Muscle of arm (tissue), 1 donor: ENCODE measurements at regions not wholly inside any gene's neighbourhood (a gene's known extent, or its start where the extent isn't known, plus 50 kb on each side); places are given as distances from the start of the nearest gene placed in this dataset.
"Not testable (repeated sequence)": the region's sequence is repeated elsewhere in the genome, so short reads cannot be mapped to it uniquely, and the experiment has no call there.

Experiments used
- DNase-seq: peaks from one replicate; pipeline ENCODE4 v3.0.0-alpha.2; 2013

DNA sequence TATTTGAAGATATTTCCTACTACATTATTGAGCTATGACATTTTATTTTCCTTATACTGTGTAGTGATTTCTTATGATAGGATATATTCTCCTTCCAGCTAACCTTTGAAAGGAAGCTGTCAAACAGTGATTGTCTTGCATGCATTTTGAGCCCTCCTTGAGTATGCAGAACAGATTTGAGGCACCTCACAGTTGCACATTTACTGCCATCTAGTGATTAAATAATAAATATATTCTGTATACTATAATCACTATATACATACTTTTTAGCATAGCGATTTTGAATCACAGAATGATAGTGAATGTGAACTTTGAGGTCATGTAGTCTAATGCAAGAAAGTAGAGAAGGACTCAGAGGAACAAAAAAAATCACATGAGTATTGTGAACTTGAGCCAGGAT lies 268.4 kb upstream of the CDH19 start:
- peak; percentile 8 for DNase-seq

DNA sequence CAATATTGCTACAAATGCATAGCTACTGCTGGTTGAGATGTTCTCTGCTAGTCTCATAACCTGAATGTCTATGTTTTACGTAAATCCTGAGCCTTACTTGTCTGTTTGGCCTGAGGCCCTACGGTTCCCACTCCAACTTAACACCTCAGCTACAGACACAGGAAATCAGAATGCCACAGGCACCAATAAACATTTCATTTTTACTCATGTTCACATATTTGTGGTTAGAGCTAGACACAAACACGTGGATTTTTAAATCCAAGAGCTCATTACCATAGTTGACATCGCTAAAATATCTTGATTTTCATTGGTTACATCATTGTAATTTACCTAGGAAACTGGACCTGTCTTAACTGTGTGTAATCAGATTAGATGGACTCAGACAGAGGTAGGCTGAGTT lies 263.8 kb upstream of the CDH19 start:
- DNase-seq, result no peak

DNA sequence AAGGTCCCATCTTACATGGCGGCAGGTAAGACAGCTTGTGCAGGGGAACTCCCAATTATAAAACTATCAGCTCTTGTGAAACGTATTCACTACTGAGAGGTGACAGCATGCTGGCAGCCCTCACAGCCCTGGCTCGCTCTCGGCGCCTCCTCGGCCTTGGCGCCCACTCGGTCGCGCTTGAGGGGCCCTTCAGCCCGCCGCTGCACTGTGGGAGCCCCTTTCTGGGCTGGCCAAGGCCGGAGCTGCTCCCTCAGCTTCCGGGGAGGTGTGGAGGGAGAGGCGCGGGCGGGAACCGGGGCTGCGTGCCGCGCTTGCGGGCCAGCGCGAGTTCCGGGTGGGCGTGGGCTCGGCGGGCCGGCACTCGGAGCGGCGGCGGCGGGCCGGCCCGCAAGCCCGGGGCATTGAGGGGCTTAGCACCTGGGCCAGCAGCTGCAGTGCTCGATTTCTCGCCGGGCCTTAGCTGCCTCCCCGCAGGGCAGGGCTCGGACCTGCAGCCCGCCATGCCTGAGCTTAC lies 262.6 kb upstream of the CDH19 start:
- not testable (repeated sequence) for DNase-seq

DNA sequence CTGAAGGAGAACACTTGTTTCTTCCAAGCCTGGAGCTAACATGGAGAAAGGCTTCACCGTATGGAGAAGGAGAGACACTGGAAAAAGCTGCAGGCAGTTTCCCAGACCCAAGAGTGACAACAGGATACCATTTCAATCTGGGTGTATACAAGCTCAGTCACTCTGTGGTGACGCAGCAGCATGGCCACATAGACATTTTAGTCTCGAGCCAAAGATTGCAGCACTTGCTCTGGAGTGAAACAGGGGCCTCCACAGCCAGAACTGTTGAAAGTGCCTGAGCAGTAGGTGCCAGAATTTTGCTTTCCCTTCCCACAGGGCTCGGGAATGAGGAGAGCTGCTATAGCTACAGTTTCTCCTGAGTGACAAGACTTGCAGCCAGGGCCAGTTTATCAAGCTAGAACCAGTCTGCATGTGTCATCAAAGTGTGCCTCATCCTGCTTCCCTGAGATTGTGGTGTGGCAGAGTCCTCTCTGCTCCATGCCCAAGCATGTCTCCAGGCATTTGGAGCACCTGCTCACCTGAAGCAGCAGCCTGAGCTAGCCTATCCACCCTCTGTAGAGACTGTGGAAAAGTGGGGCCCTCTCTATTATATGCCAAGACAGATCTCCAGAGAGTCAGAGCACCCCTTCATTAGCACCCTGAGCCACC lies 234.6 kb upstream of the CDH19 start:
- no peak for DNase-seq

DNA sequence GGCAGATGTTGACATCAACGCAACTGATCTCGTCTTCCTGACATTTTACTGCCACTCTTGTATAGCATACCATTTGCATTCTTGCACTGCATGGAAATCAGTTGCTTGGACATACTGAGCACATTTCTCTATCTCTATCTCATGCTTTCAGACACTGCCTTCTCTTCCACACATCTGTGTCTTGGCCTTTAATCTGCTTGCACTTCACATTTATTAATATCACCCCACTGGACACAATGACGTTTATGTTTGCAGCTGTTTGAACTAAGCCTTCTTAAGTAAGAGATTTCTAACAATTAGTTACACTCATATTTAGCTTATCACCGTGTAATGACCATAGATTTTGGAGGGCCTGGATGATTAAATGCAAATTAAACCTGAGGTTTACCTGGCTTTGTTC lies 229.8 kb upstream of the CDH19 start:
- no peak for DNase-seq

DNA sequence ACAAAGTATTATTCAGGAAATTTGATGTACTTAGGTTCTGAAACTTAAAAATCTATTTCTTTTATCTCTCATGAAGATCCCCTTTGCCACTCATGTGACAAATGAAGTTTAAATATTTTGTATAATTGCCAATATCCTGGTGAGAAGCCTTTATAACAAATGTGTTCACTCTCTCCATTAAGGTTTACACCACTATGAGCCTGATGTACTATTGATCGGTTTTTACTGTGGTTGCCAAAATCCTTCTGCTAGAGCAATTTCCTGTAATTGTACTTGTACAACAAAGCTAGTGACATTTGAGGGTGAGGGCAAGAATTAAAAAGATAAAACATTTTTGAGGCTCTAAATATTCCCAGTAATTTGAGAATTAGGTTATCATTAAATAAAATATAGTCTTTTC lies 222.3 kb upstream of the CDH19 start:
- DNase-seq, result no peak

DNA sequence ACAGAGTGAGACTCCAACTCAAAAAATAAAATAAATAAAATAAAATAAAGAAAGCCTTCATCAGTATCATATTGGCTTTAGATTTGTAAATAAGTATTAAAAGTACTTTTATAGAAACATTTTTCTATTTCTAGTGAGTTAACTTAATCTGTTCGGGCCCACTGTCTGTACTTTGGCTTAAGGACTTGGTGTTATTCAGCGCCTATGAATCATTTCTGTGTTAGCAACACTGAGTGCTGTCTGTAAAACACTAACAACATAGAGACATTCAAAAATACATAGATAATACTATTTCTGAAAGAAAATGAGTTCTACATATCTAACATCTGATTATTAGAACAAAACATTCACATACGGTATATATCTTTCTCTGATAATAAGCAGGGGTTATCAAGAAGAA lies 221.5 kb upstream of the CDH19 start:
- DNase-seq, result no peak

DNA sequence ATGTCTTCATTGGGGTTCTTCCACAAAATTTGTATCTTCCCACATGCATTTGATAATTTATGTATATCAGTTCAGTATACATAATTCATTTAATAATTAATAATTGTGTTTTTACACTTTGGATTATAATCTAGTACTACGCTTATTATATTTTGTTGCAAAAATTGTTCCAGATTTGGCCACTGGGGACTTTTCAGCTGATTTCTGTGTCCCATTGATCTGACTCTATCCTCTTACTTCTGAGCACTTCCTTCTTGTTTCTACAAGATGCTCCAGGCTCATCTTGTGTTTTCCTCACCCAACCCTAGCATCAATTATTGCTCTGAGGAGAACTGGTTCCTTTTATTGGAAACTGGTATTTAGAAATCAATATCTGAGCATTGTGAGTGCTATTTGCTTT lies 215.3 kb upstream of the CDH19 start:
- DNase-seq, result no peak

DNA sequence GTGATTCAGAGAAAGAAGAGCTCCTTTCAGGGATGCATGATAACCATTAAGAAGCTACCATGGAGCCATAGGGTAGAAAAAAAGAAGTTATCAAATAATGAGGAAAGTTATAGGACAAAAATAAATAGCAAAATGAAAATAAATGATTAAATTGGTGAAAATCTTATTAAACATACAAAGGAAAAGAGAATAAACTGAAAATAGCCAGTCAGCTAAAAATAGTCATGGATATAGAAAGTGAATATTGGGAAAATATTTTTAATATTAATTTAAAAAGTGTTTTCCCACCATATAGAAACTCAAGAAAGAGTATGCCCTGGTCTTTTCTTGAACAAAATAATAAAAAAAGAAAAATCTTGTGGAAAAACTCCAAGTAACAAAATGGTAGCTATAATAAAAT lies 209.2 kb upstream of the CDH19 start:
- no peak for DNase-seq

DNA sequence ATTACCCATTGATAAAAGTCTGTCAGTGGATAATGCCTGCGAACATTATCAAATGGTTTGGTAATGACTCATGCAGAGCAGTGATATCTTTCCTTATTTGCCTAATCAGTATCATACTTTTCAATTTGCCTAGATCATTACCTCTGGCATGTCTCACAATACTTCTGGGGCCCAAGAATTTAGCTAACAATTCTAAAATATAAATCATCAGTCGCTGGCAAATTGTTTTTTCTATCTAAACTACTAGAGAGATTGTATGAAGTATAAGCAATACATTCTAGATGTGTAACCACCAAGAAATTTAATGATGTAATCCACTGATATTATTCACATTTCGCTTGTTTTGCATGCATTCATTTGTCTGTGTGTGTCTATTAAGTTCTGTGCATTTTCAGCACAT lies 191.2 kb upstream of the CDH19 start:
- DNase-seq, result no peak

DNA sequence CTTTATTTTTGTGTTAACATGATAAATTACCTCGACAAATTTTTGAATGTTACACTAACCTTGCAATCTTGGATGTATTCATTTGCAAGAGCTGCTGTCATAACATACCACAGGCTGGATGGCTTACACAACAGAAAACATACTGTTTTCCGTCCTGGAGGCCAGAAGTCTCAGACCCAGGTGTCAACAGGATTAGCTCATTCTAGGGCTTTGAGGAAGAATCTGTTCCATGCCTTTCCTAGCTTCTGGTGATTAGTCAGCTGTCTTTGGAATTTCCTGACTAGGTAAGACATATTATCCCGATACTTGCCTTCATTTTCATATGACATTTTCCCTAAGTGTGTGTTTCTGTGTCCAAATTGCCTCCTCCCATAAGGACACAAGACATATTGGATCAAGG lies 188.6 kb upstream of the CDH19 start:
- DNase-seq, result no peak

DNA sequence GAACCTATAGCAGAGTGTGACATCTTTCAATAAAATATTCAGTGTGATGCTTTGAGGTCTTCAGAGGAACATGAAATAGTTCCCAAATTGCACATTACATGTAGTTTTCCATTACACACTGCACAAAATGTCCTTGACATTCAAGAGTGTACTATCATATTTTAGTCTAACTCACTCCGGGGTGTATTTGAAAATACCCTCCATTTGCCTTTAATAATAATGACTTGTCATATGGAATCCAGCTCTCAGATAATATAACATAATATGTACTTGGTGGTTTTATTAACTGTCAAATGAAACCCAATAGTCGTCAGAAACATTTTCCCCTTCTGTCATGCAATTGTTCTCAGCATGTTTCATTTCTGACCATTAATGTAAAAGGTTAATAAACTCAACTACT lies 176.7 kb upstream of the CDH19 start:
- DNase-seq, result no peak

DNA sequence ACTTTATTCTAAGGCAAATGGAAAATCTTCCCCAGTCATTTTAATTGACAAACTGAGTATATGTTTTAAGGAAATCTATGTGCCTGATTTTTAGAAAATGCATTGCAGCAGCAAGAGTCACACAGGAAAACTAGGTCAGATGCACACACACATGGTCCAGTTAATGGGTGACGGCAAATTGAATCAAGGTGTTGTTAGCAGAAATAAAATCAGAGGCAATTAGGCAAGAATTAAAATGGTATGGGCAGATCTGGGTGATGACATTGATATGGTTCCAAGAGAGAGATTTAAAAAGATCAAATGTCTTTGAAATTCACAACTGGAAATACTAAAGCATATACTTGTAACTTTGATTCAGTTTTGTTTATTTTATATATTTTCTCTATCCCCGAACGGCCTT lies 174.2 kb upstream of the CDH19 start:
- DNase-seq, result no peak

DNA sequence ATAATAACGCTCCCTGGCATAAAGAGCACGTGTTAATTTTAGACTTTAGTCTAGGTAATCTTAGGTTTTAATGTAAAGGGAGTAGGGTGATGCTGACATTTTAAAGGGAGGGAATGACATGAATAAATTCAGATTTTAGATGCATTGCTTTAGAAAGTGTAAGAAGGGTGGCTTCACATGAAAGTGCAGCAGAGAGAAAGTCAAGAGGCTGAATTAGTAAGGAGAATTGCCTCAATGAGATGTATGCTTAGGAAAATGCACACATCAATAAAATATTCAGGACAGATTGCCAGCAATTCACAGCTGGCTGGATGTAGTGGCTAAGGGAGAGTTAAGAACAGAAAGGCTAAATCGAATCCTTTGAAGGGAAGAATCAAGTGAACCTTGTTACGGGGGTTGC lies 165.5 kb upstream of the CDH19 start:
- no peak for DNase-seq

DNA sequence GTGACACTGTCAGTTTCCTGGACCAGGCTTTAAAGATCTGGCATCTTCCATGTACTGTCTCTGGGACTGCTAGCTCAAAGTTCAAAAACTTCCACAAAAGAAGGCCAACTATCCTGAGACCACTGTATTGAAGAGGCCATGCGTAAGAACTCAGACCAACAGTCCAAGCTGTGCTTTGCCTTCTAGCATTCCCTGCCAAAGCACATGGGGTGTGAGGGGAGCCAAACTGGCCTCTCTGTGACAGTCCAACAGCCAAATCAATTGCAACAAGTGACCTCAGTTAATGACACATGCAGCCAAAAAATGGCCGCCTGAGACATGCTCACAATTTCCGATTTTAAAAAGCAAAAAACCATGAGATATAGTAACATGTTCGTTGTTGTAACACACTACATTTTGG lies 160.3 kb upstream of the CDH19 start:
- peak; percentile 81 for DNase-seq

DNA sequence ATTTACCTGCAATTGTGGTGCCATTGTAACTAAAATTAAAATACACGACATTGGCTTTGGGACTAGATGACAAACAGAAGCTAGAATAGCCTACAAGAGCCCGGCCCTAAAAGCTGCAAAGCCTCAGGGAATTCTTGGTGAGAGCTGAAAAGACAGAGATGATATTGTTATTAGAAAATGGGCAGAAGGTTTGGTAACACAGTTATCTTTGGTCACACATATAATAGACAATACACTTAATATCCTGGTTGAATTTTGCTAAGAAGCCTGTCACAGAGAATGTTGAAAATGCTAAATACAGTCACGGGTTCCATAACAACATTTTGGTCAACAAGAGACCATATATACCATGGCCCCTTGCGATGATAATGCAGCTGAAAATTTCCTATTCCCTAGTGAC lies 157.3 kb upstream of the CDH19 start:
- DNase-seq, result no peak

DNA sequence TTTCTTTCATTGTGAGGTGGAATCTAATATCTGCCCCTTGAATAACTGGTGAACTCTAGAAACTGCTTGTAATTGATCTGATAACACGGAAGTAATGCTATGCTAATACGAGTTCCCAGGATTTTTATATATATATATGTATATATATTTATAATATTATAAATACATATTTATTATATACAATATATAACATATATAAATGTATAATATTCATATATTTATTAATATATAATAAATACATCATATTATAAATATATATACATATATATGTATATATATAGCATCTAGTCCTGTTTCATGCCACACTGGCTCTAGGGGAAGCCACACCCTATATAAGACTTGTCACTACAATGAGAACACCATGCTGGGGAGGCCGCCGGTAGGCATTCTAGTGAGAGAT lies 156.7 kb upstream of the CDH19 start:
- no peak for DNase-seq

DNA sequence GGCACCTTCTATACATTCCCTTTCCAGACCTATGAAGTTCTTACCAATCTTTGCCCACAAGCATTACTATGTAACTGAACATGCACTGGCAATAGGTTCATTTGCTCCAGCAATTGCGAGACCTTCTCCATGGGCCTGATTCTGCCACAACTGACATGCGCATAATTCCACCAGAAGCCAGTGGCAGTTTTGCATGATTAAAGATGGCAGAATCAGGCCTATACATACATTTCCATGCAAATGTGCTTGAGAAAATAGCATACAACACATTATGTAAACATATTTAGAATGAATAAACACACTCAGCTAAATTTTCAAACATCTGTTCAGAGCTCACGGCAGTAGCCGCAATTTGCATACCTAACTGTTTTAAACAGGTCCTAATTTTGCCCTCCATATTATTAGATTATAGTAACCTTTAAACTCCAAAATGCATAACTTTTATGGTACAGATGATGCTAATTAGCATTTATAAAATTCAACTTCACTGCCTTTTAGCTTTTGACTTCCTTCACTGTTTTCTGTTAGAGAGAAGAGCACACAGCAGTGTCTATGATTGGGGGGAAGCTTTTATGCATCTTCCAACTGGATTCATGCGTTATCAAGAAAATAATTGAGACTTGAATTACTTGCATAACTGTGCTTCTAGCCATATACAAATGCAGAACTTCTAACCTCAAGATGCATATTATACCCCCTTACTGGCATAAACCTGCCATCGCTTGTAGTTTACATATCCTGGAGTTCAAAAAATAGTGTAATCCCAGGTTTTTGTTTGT lies 155.3 kb upstream of the CDH19 start:
- DNase-seq, result no peak

DNA sequence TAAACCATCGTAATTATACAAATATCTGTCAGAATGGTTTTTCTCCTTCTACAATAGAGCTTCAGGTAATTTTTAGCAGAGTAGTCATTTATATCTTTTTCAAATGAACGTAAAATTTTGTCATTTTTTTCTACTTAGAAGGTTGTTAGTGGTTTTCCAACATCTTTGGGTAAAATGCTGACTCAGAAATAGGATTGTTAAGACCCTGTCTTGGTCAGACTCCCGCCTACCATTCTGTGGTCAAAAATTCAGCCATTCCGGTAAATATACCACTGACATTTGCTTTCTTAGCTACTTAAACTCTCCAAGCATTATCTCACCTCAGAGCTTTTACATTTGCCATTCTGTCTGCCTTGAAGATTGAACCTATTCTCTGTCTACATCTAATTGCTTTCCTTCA lies 154.1 kb upstream of the CDH19 start:
- DNase-seq, result no peak

DNA sequence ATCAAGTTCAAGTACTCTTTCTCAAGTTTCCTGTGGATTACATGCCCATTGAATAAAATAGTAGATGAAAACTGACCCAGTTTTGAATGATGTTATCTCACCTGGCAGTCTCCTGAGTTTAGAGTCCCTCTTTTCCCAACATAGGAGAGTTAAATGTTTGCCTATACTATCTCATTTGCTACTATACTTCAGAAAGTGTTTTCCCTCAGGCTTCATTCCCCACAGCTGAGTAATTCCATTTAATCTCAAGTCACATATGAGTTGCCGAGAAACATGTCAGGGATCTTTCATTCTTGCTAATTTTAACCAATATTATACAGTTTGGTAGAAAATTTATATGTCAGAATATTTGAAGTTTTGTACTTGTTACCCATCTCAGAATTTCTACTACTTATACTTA lies 150.4 kb upstream of the CDH19 start:
- no peak for DNase-seq

DNA sequence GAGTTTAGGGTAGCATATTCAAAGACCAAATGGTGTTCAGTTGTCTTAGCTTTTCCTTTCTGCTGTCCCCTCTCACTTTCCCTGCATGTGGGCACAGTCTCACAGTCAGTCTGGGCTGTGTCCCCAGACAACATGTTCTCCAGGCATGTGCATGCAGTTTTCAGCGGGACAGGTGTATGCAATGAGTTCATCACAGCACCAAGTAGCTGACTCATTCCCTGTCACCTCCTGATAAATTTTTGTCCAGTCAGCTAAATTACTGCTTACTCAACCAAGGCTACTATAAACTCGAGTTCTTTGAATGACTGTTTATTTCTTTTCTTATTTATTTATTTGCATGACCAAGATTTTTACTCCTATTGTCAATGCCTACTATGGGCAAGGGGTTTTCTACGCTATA lies 148.8 kb upstream of the CDH19 start:
- DNase-seq, result no peak

DNA sequence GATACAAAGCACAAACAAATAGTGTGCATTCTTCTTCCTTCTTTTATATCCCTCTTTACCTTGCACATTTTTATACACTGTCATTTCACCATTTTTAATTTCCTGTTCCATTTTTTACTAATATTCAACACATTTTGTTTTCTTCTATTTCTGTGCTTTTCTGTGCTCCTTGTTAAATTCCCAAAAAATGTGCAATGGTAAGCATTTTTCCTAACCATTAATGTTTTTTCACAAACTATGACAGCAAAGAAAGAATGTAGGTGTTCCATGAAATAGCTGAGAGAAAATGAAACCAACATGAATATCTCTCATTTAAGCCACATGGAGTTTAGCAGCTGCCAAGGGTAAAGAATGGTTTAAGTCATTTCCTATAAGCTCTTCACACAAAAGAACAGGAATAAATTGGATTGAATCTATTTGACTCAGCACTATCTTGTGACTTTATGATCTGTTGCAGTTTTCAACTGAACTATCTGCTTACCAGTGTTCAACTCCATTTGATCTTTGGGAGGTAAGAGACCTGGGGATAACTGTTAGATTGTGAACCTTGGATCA lies 145.7 kb upstream of the CDH19 start:
- DNase-seq, result no peak

DNA sequence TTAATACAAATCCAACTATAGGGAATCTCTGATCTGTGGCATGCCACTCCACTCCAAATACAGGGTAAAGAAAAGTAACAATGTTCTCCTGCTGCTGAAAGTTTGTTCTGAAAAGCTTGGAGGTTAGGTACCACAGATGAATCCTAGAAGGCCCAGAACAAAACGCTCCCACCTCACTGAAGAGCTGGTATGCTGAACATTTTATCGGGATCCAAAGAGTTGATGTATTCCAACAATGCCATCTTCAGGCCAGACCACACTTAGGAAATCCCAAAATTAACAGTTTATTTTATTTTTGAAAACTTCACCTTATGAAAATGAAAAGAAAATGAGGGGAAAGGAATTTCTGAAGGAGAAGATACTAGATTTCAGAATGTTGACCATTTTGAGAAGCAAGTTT lies 145.1 kb upstream of the CDH19 start:
- DNase-seq, result no peak

DNA sequence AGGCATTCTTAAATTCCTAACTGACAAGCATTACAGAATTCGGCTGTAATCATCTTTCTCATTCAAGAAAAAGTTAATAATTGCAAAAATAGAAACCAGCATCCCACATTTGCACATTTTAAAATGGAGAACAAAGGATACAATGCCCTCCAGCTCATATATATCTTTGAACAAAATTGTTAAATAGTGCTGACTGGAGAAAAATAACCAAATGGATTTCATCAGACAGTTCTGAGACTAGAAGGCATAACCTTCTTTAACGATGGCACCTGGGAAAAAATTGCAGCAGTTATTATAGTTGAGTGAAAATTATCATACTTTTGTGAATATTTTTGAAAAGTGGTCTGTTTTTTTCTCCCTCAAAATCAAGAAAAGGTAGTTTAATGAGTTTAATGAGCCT lies 138.9 kb upstream of the CDH19 start:
- DNase-seq, result no peak
